ENCODE measurements at regions not wholly inside any gene's neighbourhood (a gene's known extent, or its start where the extent isn't known, plus 50 kb on each side); places are given as distances from the start of the nearest gene placed in this dataset.

- DNase-seq (ENCODE audit: low spot score) = no peak
Observed at GRCh38 chrX:42151808-42152207, 228.5 kb upstream of the CASK start.

DNA sequence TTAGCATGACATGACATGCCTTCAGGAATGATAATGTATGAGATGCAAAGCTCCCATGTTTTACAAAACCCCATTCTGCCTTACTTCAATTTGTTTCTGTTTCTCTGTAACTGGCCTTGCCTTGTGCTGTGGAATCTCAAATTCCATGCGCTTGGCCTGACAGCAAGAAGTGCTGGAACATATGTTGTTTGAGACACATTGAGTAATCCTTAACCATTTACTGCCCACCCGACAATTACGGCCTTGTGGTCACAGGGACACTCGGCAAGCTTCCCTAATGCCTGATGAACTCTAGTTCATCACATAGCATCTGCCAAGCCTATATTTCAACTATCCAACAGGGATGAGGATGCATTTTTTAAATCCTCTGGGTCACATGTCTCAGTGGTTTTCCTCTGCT lies 226.4 kb upstream of the CASK start:
- no peak for DNase-seq (ENCODE audit: low spot score)

DNA sequence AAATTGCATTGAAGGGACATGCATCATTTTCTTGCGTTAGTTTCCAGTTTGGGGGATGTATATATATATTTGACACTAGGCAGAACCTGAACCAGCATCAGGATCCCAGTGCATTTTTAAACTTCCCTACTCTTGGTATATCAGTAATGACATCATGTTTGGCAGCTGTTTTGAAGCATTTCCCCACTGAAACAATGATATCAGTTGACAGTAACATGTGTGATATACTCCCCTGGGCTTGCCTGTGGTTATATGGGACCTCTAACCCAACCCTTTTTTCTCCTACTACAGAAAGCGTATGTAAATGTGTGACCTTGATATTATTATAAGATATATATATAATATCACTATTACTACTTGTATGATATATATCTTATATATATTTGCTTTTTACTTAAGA lies 225.9 kb upstream of the CASK start:
- no peak for DNase-seq (ENCODE audit: low spot score)

- no peak for DNase-seq (ENCODE audit: low spot score)
Observed at GRCh38 chrX:42143866-42144592, 220.7 kb upstream of the CASK start.

DNA sequence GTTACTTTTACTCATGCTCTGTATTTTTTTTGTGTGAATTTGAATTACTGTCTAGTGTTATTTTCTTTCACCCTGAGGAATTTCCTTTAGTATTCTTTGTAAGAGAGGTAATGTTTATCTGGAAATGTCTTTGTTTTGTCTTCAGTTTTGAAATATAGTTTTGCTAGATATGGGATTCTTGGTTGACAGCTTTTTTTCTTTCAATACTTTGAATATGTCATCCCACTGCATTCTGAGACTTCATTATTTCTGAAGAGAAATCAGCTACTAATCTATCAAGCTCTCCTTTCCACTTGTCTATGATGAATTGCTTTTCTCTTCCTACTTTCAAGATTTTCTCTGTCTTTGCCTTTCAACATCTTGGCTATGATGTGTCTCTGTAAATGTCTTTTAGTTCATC lies 217.0 kb upstream of the CASK start:
- no peak for DNase-seq (ENCODE audit: low spot score)

DNA sequence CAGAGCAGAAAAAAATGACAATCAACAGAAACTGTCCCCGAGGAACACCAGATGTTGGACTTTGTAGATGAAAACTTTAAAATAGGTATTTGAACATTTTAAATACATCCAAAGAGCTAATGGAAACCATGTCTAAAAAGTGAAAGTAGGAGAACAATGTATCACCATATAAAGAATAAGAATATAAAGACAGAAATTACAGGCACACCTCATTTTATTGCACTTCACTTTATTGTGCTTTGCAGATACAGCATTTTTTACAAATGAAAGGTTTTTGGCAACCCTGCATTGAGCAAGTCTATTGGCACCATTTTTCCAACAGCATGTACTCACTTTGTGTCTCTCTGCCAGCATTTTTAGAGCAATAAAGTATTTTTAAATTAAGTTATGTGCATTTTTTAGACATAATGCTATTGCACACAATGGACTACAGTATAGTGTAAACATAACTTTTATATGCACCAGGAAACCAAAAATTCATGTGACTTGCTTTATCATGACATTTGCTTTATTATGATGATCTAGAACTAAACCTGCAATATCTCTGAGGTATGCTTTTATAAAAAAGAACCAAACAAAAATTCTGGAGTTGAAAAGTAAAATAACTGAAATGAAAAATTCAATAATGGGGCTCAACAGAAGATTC lies 212.4 kb upstream of the CASK start:
- DNase-seq (ENCODE audit: low spot score) = no peak

GRCh38 chrX:42131856-42132255 lies 208.5 kb upstream of the CASK start:
- no peak for DNase-seq (ENCODE audit: low spot score)

DNA sequence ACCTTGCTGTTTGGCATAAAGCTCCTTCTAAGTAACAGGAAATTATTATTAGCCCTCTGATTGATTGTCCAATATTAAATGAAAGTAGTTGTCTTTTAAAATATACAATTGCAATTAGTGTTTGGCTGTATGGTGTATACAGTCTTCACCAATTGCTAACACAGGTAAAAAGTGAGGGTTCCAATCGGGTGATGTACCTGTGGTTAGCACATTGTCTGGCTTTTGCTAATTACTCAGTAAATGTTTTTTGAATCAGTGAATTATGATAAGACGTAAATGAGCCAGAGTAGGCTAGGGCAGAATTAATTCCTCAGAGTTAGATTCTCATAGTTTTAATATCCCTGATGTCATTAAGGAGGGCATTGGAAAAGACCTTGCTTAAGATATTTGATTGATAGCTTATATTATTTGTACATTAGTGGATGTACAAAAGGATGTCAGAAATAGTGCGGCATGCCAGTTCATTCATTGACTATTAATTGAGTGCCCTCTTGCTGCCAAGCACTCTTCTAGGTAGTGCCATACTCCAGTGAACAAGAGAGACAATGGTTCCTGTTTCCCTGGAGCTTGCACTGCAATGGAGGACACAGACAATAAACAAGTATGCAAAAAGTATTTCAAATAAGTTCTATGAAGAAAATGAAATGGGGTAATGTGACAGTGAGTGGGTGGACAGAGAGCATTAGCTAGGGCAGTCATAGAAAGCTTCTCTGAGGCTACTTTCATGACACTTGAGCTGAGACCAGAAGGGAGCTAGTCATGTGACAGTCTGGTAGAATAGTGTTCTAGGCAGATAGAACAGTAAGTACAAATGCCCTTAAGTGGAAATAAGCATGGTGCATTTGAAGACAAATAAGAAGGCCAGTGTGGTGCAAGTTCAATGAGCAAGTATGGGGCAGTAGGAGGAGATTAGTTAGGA lies 205.9 kb upstream of the CASK start:
- DNase-seq (ENCODE audit: low spot score) = no peak

DNA sequence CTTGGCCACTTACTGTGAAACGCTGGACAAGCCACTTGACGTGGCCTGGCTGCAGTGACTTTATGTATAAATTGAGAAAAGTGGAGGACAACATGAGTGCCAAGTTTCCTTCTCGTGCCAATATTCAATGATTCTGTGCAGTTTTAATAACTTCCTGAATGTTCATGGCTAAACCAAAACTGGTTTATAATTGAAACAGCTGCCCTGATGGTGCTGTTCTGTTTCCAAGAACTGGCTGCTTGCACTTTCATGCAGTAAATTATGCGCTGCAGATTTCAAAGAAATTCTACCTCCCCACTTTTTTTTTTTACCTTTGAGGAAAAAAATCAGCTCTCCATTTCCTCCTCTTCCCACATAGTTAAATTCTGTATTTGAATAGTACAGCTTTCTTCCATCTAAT lies 205.2 kb upstream of the CASK start:
- DNase-seq (ENCODE audit: low spot score) = peak; percentile 29

- DNase-seq (ENCODE audit: low spot score) = peak; percentile 24
Observed at GRCh38 chrX:42128020-42128419, 204.7 kb upstream of the CASK start.

DNA sequence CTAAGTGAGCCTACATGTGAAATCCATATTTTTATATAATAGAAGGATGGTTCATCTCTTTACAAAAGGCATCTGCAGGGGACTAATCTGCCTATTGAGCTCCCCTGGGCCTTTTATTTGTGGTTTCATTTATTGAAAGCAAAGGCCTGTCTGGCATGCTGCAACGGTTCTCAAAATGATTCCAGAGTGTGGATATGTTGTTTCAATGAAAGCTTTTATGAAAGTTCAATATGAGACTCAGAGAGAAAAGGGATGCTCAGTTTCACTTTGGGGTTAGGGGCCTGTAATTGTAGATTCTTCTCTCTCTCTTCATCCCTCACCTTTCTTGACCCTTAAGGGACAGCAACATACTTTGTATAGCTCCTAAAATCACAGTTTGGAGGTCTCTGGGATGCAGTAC lies 204.2 kb upstream of the CASK start:
- no peak for DNase-seq (ENCODE audit: low spot score)

GRCh38 chrX:42123369-42123768 lies 200.0 kb upstream of the CASK start:
- DNase-seq (ENCODE audit: low spot score) = no peak

DNA sequence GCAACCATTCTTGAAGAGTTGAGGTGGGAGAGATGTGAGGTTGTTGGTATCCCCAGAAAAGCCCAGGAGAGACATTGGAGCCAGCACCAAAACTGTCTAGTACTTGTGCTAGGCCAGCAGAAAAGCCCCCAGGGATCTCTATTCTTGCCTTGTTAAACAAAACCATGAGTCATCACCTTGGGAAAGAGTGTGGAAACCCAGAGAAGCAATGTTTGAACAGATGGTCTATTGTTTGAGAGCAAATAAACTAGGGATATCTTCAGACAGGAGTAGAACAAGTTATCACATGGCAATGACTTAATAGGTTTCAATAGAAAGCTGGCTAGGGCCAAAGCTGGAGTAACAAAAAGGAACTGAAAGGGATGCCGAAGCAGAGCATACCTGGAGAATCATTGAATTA lies 195.7 kb upstream of the CASK start:
- DNase-seq (ENCODE audit: low spot score) = no peak

DNA sequence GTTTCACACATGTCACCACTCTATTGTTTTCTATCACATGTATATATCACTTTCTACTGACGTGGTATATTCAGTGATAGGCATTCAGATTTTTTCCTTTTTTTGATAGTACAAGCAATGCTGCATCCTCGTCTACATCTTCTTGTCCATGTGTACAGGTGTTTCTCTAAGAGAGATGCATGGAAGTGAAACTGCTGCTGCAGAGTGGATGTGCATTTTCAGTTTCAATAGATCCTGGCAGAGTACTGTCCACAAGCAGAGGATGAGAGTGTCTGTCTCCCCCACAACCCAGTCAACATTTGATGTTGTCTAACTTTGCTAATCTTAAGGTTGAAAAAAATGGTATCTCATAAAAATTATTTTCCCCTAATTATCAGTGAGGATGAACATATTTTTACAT lies 194.0 kb upstream of the CASK start:
- no peak for DNase-seq (ENCODE audit: low spot score)

DNA sequence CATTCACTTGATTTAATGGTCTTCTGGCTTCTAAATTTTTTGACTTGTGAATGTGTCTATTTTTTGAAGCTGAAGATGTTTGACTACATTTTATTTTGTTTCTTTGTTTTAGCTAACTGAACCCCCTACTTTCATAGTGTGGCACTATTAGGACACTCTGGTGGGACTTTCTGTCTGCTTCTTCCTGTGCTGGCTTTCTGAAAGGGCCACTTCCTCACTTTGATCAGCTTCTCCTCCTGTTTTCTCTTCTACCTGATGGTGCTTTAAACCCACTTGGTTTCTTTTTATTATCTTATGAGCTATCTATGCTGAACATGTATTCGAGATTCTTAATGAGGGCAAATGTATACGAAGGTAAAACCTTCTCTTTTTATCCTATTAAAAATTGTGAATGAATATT lies 186.1 kb upstream of the CASK start:
- DNase-seq (ENCODE audit: low spot score) = no peak

GRCh38 chrX:42107495-42108488 lies 184.4 kb upstream of the CASK start:
- DNase-seq (ENCODE audit: low spot score) = no peak

DNA sequence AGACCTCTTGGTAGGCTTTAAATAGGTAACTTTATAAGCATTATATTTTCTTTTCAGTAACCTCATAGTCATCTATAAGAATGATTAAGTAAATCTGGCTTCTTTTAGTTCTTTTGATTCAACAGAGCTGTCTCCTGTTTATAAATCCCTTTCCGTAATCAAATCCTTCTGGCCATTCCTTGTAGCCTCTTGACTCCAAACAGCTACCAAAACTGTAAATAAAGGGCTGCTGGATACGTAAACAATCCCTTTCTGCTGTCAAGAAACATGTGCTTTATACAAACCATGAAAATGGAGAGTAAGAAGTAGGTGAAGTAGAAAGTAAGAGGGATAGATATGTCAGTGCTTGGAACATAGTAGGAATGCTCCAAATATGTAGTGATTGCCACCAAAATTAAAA lies 183.2 kb upstream of the CASK start:
- DNase-seq (ENCODE audit: low spot score) = no peak

DNA sequence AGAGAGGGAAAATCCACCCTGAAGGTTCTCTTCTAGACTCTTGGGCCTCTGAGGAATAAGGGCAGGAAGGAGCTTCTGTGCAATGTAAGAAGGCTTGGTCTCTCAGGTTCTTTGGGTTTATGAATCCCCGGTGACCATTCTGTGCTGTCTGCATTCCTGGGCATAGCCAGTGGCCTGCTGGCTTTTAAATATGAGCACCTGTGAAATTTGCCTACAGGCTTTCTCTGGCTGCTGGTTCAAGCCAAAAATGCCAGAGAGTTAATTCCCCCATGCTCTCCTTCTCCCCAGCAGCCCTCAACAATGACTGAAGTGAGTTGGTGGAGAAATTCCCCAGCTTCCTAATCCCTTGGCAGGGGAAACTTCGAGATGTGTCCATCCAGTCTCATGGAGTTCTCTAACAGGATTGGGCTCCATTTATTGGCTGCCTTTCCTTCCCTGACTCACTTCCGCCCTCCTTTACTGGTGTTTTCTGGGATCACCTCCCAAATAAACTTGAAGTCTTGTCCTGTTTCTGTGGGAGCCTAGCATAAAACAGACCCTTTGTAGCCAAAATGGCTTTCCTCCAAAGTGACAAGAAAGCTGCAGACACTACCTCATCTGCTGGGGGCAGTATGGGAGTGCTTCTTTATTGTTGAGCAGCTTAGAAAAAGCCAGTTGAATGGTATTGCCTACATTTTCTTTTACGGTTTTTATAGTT lies 179.4 kb upstream of the CASK start:
- DNase-seq (ENCODE audit: low spot score) = no peak

DNA sequence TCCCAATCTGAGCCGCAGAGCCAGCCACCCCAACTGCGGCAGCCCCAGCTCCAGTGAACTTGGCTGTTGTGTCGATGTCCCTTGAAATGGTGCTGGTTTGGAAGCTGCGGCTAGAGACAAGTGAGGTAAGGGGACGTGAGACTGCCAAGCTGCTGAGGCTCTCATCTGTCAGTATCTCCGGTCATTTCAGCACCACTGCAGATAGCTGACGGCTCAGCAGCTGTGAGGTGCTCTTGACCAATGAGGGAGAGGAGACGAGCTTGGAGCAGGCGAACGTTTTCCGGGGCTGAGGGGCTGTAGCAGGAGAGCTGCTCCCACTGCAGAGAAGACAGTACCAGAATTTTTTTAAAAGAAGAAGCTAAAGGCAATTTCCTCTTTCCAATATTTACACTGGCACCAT lies 175.5 kb upstream of the CASK start:
- no peak for DNase-seq (ENCODE audit: low spot score)

GRCh38 chrX:42097486-42097885 lies 174.1 kb upstream of the CASK start:
- DNase-seq (ENCODE audit: low spot score) = no peak

GRCh38 chrX:42096265-42096920 lies 173.0 kb upstream of the CASK start:
- no peak for DNase-seq (ENCODE audit: low spot score)
